ENCODE measurements at regions not wholly inside any gene's neighbourhood (a gene's known extent, or its start where the extent isn't known, plus 50 kb on each side); places are given as distances from the start of the nearest gene placed in this dataset.

DNA sequence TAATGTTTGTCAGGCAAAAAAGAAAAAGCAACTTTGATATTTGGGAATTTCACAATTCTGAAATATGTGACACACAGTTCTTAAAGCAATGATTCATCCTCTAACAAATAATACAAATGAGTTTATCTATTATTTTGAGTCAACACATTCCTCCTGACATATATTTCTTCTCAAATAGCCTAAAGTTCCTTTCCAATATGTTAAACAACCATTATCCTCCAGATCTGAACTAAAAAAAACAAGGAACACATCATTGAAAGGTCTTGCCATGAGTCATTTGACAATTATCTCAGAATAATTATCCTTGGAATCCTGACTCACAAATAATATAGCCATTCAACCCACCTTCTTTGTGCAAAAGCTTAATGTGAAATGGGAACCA is 208.7 kb upstream of the CDIN1 start:
- TF ChIP-seq CEBPB (IDR thresholded peaks at IDR 0.05; ENCODE audit: low read depth) (peak; percentile 37; the same call in 1 of the 2 replicates), RAD21 (IDR thresholded peaks at IDR 0.05; ENCODE audit: low read depth) (peak; percentile 6; the same call in 1 of the 2 replicates), EGR1 (IDR thresholded peaks at IDR 0.05; ENCODE audit: low read depth) (no peak), FOSL1 (IDR thresholded peaks at IDR 0.05; ENCODE audit: low read depth) (peak; percentile 59; the same call in 1 of the 2 replicates), JUND (IDR thresholded peaks at IDR 0.05) (peak; percentile 60), SP1 (IDR thresholded peaks at IDR 0.05; ENCODE audit: low read depth) (peak; percentile 53; the same call in 1 of the 2 replicates)
- ATAC-seq, result peak; percentile 64
- peak overlapping the region; percentile 50 for H3K4me2 ChIP-seq (ENCODE audit: low read length)
- peaks cover 0 to 2% of the 10 kb centered on the region in 2 experiments; a peak in 1 of 4 replicates for H3K36me3 ChIP-seq (ENCODE audit: control insufficient read depth in 1 of 2, insufficient read depth in 2 of 2, low read length in 2 of 2)
- no peak overlapping the region for H3K4me3 ChIP-seq (replicated peaks in 1 of 2; ENCODE audit: low read depth in 1 of 2, low read length in 2 of 2)
- no peaks in the 10 kb centered on the region for H4K20me1 ChIP-seq (ENCODE audit: insufficient read depth)
- no TSS peak for BruUV-seq (replicated peaks)
- peaks cover 51 to 57% of the 10 kb centered on the region in 2 experiments for H3K4me1 ChIP-seq (ENCODE audit: control insufficient read depth in 1 of 2, insufficient read depth in 2 of 2, low read length in 2 of 2)
- ChIA-PET CTCF (no interaction called here), RAD21 (ENCODE audit: low non-redundant PET in 1 of 2, low total read pairs in 2 of 2, uncharacterized antibody in 2 of 2, unreplicated experiment in 2 of 2) (no interaction called here), POLR2A (no interaction called here)
- H3K79me2 ChIP-seq (ENCODE audit: insufficient read depth, low read length), result no peaks in the 10 kb centered on the region
- no peaks in the 10 kb centered on the region for H3K9me3 ChIP-seq (ENCODE audit: control insufficient read depth in 1 of 2, insufficient read depth in 1 of 2, low read depth in 1 of 2, low read length in 2 of 2)
- no peaks in the 10 kb centered on the region for H3K9me2 ChIP-seq (ENCODE audit: insufficient read depth)
- peak overlapping the region; percentile 39; the same call in 1 of the 2 replicates for H3K9ac ChIP-seq (ENCODE audit: low read length)
- intact Hi-C loops (cut with micrococcal nuclease), result no loop called here
- peak; percentile 50 for DNase-seq (ENCODE audit: low read depth, low spot score)
- peak overlapping the region; percentile 88; the same call in 1 of the 2 replicates for H3K27ac ChIP-seq (ENCODE audit: low read depth, low read length)
- H2AFZ ChIP-seq (ENCODE audit: low read depth, low read length, poor library complexity, severe bottlenecking), result peak overlapping the region; percentile 72
- H3K27me3 ChIP-seq (ENCODE audit: insufficient read depth, low read length), result no peaks in the 10 kb centered on the region

DNA sequence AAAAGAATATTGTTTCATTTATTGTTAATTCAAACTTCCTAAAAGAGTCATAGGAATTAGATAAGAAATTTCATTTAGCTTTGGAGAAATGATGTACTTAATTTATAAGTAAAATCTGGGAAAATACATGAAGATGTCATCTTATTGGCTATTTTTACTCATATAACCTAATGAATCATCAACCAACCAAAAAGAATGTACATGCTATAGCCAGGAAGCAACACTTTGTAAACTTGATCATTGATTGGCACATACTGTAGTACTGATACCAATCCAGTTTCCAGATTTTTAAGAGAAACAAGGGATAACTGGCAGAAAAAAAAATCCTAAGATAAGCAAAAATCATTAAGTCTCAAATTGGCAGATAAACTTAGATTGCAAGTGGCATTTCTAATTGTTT is 207.9 kb upstream of the CDIN1 start:
- H3K9me2 ChIP-seq (ENCODE audit: insufficient read depth), result no peaks in the 10 kb centered on the region
- BruUV-seq (replicated peaks), result no TSS peak
- CTCF ChIA-PET, result no interaction called here
- no peaks in the 10 kb centered on the region for H3K27me3 ChIP-seq (ENCODE audit: insufficient read depth, low read length)
- no peak for TF ChIP-seq CEBPB (IDR thresholded peaks at IDR 0.05; ENCODE audit: low read depth)
- TF ChIP-seq, protein P1, sequence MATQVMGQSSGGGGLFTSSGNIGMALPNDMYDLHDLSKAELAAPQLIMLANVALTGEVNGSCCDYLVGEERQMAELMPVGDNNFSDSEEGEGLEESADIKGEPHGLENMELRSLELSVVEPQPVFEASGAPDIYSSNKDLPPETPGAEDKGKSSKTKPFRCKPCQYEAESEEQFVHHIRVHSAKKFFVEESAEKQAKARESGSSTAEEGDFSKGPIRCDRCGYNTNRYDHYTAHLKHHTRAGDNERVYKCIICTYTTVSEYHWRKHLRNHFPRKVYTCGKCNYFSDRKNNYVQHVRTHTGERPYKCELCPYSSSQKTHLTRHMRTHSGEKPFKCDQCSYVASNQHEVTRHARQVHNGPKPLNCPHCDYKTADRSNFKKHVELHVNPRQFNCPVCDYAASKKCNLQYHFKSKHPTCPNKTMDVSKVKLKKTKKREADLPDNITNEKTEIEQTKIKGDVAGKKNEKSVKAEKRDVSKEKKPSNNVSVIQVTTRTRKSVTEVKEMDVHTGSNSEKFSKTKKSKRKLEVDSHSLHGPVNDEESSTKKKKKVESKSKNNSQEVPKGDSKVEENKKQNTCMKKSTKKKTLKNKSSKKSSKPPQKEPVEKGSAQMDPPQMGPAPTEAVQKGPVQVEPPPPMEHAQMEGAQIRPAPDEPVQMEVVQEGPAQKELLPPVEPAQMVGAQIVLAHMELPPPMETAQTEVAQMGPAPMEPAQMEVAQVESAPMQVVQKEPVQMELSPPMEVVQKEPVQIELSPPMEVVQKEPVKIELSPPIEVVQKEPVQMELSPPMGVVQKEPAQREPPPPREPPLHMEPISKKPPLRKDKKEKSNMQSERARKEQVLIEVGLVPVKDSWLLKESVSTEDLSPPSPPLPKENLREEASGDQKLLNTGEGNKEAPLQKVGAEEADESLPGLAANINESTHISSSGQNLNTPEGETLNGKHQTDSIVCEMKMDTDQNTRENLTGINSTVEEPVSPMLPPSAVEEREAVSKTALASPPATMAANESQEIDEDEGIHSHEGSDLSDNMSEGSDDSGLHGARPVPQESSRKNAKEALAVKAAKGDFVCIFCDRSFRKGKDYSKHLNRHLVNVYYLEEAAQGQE (IDR thresholded peaks at IDR 0.05; ENCODE audit: low read depth), result no peak
- H3K4me3 ChIP-seq (replicated peaks in 1 of 2; ENCODE audit: low read depth in 1 of 2, low read length in 2 of 2), result no peak overlapping the region
- H4K20me1 ChIP-seq (ENCODE audit: insufficient read depth), result no peaks in the 10 kb centered on the region
- H3K27ac ChIP-seq (ENCODE audit: low read depth, low read length), result peak overlapping the region; percentile 88; the same call in 1 of the 2 replicates
- RAD21 ChIA-PET (ENCODE audit: low non-redundant PET in 1 of 2, low total read pairs in 2 of 2, uncharacterized antibody in 2 of 2, unreplicated experiment in 2 of 2), result no interaction called here
- H3K4me1 ChIP-seq (ENCODE audit: control insufficient read depth in 1 of 2, insufficient read depth in 2 of 2, low read length in 2 of 2), result peaks cover 51 to 57% of the 10 kb centered on the region in 2 experiments
- H3K79me2 ChIP-seq (ENCODE audit: insufficient read depth, low read length), result no peaks in the 10 kb centered on the region
- peak overlapping the region; percentile 50 for H3K4me2 ChIP-seq (ENCODE audit: low read length)
- H3K36me3 ChIP-seq (ENCODE audit: control insufficient read depth in 1 of 2, insufficient read depth in 2 of 2, low read length in 2 of 2), result peaks cover 0 to 2% of the 10 kb centered on the region in 2 experiments; a peak in 1 of 4 replicates
- no peak for ATAC-seq
- intact Hi-C loops (cut with micrococcal nuclease), result no loop called here
- no peaks in the 10 kb centered on the region for H3K9me3 ChIP-seq (ENCODE audit: control insufficient read depth in 1 of 2, insufficient read depth in 1 of 2, low read depth in 1 of 2, low read length in 2 of 2)
- POLR2A ChIA-PET, result no interaction called here
- H3K9ac ChIP-seq (ENCODE audit: low read length), result peak overlapping the region; percentile 39
- peak; percentile 18 for DNase-seq (ENCODE audit: low read depth, low spot score)
- H2AFZ ChIP-seq (ENCODE audit: low read depth, low read length, poor library complexity, severe bottlenecking), result no peak overlapping the region

Measured in HCT116 (cell line).